ENCODE measurements at regions not wholly inside any gene's neighbourhood (a gene's known extent, or its start where the extent isn't known, plus 50 kb on each side); places are given as distances from the start of the nearest gene placed in this dataset.

DNA sequence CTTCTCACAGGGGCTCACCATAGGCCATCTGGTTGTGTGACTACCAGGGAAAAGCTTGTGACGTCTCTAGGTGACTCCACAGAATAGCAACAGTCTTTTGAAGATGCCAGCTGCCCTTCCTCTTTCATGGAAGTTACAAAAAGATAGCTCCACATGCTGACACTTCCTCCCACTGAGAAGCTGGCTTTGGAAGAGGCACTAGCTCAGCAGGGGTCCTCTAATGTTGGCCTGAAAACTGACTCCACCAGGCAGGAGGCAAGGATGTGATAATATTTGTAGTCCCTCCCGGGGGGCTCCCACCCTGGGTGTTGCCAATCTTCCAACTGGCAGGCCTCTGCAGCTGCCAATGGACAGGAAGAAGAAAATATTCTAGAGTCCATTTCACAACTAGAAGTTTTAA is 343.5 kb downstream of the NEK10 start:
- Histone ChIP-seq H3K36me3 (replicated peaks in 1 of 2; ENCODE audit: control insufficient read depth in 1 of 2, insufficient read depth in 2 of 2, low read length in 2 of 2) (no peaks in the 10 kb centered on the region), H4K20me1 (ENCODE audit: insufficient read depth, low read length) (no peaks in the 10 kb centered on the region), H2AFZ (ENCODE audit: insufficient read depth, low read depth, low read length, poor library complexity, severe bottlenecking) (no peak overlapping the region), H3K27ac (ENCODE audit: low read depth in 1 of 2, low read length in 2 of 2) (no peak overlapping the region), H3K79me2 (ENCODE audit: insufficient read depth, low read length) (no peaks in the 10 kb centered on the region), H3K9me3 (replicated peaks in 1 of 2; ENCODE audit: control insufficient read depth in 1 of 2, insufficient read depth in 1 of 2, low read length in 2 of 2) (no peaks in the 10 kb centered on the region), H3K4me2 (replicated peaks; ENCODE audit: extremely low read depth, low read length, poor library complexity, severe bottlenecking) (no peak overlapping the region), H3K9ac (ENCODE audit: insufficient read depth, low read length, poor library complexity, severe bottlenecking) (no peak overlapping the region), H3K27me3 (ENCODE audit: control insufficient read depth in 2 of 2, insufficient read depth in 2 of 2, low read length in 2 of 2) (no peaks in the 10 kb centered on the region), H3K4me3 (replicated peaks in 1 of 3; ENCODE audit: low read depth in 2 of 3, low read length in 3 of 3) (no peak overlapping the region), H3K4me1 (ENCODE audit: control insufficient read depth in 1 of 2, insufficient read depth in 2 of 2, low read length in 2 of 2) (no peaks in the 10 kb centered on the region)
- H3K4me1 Mint-ChIP-seq: no peaks in the 10 kb centered on the region
- peaks cover 1 to 9% (median 8%) of the 10 kb centered on the region in 7 donors for H3K9me3 Mint-ChIP-seq
- no CpG with 5 or more reads among the region's 2 CpGs for WGBS (ENCODE audit: insufficient coverage)
- peaks cover 0 to 1% (median 0%) of the 10 kb centered on the region in 3 donors for H3K27me3 Mint-ChIP-seq (ENCODE audit: low read depth in 3 of 3)
- H3K27ac Mint-ChIP-seq: no peak overlapping the region
- DNase-seq: no peak
- TF ChIP-seq, protein P1, sequence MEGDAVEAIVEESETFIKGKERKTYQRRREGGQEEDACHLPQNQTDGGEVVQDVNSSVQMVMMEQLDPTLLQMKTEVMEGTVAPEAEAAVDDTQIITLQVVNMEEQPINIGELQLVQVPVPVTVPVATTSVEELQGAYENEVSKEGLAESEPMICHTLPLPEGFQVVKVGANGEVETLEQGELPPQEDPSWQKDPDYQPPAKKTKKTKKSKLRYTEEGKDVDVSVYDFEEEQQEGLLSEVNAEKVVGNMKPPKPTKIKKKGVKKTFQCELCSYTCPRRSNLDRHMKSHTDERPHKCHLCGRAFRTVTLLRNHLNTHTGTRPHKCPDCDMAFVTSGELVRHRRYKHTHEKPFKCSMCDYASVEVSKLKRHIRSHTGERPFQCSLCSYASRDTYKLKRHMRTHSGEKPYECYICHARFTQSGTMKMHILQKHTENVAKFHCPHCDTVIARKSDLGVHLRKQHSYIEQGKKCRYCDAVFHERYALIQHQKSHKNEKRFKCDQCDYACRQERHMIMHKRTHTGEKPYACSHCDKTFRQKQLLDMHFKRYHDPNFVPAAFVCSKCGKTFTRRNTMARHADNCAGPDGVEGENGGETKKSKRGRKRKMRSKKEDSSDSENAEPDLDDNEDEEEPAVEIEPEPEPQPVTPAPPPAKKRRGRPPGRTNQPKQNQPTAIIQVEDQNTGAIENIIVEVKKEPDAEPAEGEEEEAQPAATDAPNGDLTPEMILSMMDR (IDR thresholded peaks at IDR 0.05): no peak
- no peak overlapping the region for H3K4me3 Mint-ChIP-seq
- intact Hi-C loops (cut with micrococcal nuclease): no loop called here
- H3K36me3 Mint-ChIP-seq: no peaks in the 10 kb centered on the region

DNA sequence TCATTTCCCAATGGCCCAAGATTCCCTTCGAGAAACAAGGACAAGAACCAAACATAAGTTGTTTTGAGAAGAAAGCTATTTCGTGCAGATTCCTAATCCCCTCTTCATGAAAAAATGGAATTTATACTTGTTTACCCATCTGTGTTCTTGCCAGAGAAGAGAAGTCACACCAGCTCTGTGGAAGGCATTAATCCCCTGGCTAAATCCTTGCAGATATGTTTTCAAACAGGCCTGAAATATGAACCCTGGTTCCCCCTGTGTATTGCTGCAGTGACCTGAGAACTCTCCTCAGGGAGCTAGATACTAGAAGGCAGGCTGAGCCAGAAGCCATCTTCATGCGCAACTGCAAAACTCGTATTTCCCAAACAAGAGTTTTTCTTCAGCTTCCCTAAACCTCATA is 337.7 kb downstream of the NEK10 start:
- no peak overlapping the region for H3K4me2 ChIP-seq (replicated peaks; ENCODE audit: extremely low read depth, low read length, poor library complexity, severe bottlenecking)
- no peaks in the 10 kb centered on the region for H3K27me3 ChIP-seq (ENCODE audit: control insufficient read depth in 2 of 2, insufficient read depth in 2 of 2, low read length in 2 of 2)
- H3K27me3 Mint-ChIP-seq (ENCODE audit: low read depth in 3 of 3): peaks cover 0 to 2% (median 1%) of the 10 kb centered on the region in 3 donors
- peaks cover 0 to 5% of the 10 kb centered on the region in 2 donors for H3K9me3 ChIP-seq (replicated peaks in 1 of 2; ENCODE audit: control insufficient read depth in 1 of 2, insufficient read depth in 1 of 2, low read length in 2 of 2)
- WGBS (ENCODE audit: insufficient coverage): no CpG with 5 or more reads among the region's 4 CpGs
- H3K27ac Mint-ChIP-seq: no peak overlapping the region
- H3K9me3 Mint-ChIP-seq: peaks cover 0 to 11% (median 5%) of the 10 kb centered on the region in 7 donors
- H3K4me3 Mint-ChIP-seq: no peak overlapping the region
- no peak for DNase-seq
- H3K27ac ChIP-seq (ENCODE audit: low read depth in 1 of 2, low read length in 2 of 2): no peak overlapping the region
- TF ChIP-seq, protein P1 (IDR thresholded peaks at IDR 0.05): no peak
- no peaks in the 10 kb centered on the region for H3K36me3 ChIP-seq (replicated peaks in 1 of 2; ENCODE audit: control insufficient read depth in 1 of 2, insufficient read depth in 2 of 2, low read length in 2 of 2)
- no peaks in the 10 kb centered on the region for H3K79me2 ChIP-seq (ENCODE audit: insufficient read depth, low read length)
- no peak overlapping the region for H2AFZ ChIP-seq (ENCODE audit: insufficient read depth, low read depth, low read length, poor library complexity, severe bottlenecking)
- H3K4me1 Mint-ChIP-seq: no peaks in the 10 kb centered on the region
- H3K9ac ChIP-seq (ENCODE audit: insufficient read depth, low read length, poor library complexity, severe bottlenecking): no peak overlapping the region
- H3K4me1 ChIP-seq (ENCODE audit: control insufficient read depth in 1 of 2, insufficient read depth in 2 of 2, low read length in 2 of 2): no peaks in the 10 kb centered on the region
- no peaks in the 10 kb centered on the region for H3K36me3 Mint-ChIP-seq
- H4K20me1 ChIP-seq (ENCODE audit: insufficient read depth, low read length): no peaks in the 10 kb centered on the region
- H3K4me3 ChIP-seq (replicated peaks in 1 of 3; ENCODE audit: low read depth in 2 of 3, low read length in 3 of 3): no peak overlapping the region
- intact Hi-C loops (cut with micrococcal nuclease): no loop called here
